Esophagus muscularis mucosa (tissue), 2 donors: ENCODE measurements at regions not wholly inside any gene's neighbourhood (a gene's known extent, or its start where the extent isn't known, plus 50 kb on each side); places are given as distances from the start of the nearest gene placed in this dataset.
"Not testable (repeated sequence)": the region's sequence is repeated elsewhere in the genome, so short reads cannot be mapped to it uniquely, and the experiment has no call there.

Source experiments
- EP300 ChIP-seq: sonication (generic); formaldehyde crosslinking; IDR thresholded peaks from one replicate; pipeline ENCODE4 v1.6.1; 2017; ENCODE audit warnings: antibody characterized with exemption
- POLR2A ChIP-seq: fragments of 450-650 bp; IDR thresholded peaks from one replicate; pipeline ENCODE4 v1.6.1; 2017; ENCODE audit warnings: antibody characterized with exemption, moderate library complexity, mild to moderate bottlenecking, low read depth

GRCh38 chr10:11684341-11684716 is 57.9 kb upstream of the ECHDC3 start:
- TF ChIP-seq EP300, POLR2A: not testable (repeated sequence)
